Ectodermal cell (in vitro differentiated cells): ENCODE measurements at regions not wholly inside any gene's neighbourhood (a gene's known extent, or its start where the extent isn't known, plus 50 kb on each side); places are given as distances from the start of the nearest gene placed in this dataset.

Source experiments
- H3K27ac ChIP-seq: 2 replicates; pipeline ENCODE4 v1.7.0; 2013; ENCODE audit warnings: mild to moderate bottlenecking, low read depth, low read length; ENCODE audit not compliant: insufficient read depth, poor library complexity, severe bottlenecking
- H3K27me3 ChIP-seq: 2 replicates; pipeline ENCODE4 v1.7.0; 2013; ENCODE audit warnings: mild to moderate bottlenecking, low read length; ENCODE audit not compliant: insufficient read depth, control insufficient read depth, poor library complexity, severe bottlenecking
- H3K36me3 ChIP-seq: one replicate; pipeline ENCODE4 v1.7.0; 2013; ENCODE audit warnings: low read length; ENCODE audit not compliant: control insufficient read depth, insufficient read depth
- H3K4me1 ChIP-seq: one replicate; pipeline ENCODE4 v1.7.0; 2013; ENCODE audit warnings: low read length; ENCODE audit not compliant: control insufficient read depth, insufficient read depth
- H3K4me3 ChIP-seq: 2 replicates; pipeline ENCODE4 v1.7.0; 2013; ENCODE audit warnings: low read depth, low read length, control low read depth; ENCODE audit not compliant: insufficient read depth
- H3K9me3 ChIP-seq: 2 replicates; pipeline ENCODE4 v1.7.0; 2013; ENCODE audit warnings: mild to moderate bottlenecking, low read length, moderate library complexity; ENCODE audit not compliant: control insufficient read depth
- WGBS, 2 experiments: methylation state at CpG; one replicate each; pipeline ENCODE4 v1.1.7; 2013; ENCODE audit warnings: missing lambda C conversion rate in 2 of 2; 5-methylcytosine and 5-hydroxymethylcytosine counted together

DNA sequence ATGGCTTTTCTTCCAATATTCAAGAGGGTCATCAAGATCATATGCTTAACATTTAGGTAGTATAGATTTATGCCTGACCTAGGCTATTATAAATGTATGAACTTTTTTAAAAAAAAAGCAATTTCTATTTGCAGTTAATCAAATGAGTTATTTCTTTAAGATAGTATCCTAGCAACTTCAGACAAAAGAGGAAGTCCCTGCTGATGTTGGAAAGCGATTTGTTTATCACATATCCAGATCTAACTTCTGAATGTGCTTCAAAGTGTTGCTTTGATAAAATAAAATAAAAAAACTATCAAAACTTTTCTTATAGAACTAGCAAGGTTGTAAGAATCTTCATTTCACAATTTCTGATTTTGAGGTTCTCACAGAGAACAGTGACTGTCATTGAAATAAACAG is 401.9 kb upstream of the PHF14 start:
- Histone ChIP-seq H3K4me3 (no peak overlapping the region), H3K4me1 (no peaks in the 10 kb centered on the region), H3K27ac (no peak overlapping the region), H3K9me3 (no peaks in the 10 kb centered on the region), H3K36me3 (no peaks in the 10 kb centered on the region), H3K27me3 (no peaks in the 10 kb centered on the region)
- 100% methylated on average over 1 of the region's 1 CpG; no CpG with 5 or more reads in 1 of the 2 experiments for WGBS, 2 experiments

DNA sequence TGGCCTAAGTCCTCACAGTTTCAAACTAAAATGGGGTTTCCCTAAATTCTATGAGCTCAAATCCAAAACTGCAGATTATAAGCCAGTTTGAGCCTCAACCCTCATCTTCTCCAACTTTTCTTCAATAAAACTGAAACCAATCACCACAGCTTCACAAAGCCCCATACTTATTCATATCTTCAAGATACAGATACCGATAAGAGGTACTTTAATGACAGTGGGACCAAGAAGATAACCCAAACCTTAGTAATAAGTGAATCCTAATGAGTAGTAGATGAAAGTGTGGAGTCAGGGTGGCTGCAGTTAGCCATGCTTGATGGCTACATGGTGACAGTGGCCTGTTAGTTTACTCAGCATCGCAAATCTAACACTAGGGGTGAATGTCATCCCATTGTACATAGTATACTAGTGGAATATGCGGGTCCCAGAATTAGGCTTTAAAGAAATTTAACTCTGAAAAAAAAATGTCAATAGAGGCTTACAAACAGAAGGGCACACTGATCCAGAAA is 395.8 kb upstream of the PHF14 start:
- WGBS, 2 experiments = 94 to 100% methylated on average over 3 of the region's 3 CpGs
- Histone ChIP-seq H3K9me3 (no peaks in the 10 kb centered on the region), H3K27me3 (no peaks in the 10 kb centered on the region), H3K4me3 (no peak overlapping the region), H3K36me3 (no peaks in the 10 kb centered on the region), H3K27ac (no peak overlapping the region), H3K4me1 (no peaks in the 10 kb centered on the region)

DNA sequence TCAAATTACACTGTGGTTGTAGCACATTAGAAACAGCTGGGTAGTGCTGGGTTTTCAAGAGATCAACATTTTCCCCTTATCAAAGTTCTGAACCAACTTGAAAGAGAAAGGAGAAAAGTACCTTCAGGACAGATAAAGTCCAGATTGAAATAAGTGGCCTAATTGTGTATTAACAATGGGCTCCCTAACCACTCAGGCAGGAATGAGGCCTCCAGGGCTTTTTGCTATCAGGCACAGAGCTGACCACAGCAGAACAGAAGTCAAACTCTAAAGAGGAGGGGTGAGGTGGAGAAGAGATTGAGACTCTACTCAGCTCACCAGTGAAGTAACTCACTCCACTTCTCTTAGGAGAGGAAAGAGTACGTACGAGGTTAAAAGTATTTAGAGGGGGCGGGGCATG is 394.1 kb upstream of the PHF14 start:
- Histone ChIP-seq H3K4me1 (no peaks in the 10 kb centered on the region), H3K9me3 (no peaks in the 10 kb centered on the region), H3K36me3 (no peaks in the 10 kb centered on the region), H3K27ac (no peak overlapping the region), H3K27me3 (no peaks in the 10 kb centered on the region), H3K4me3 (no peak overlapping the region)
- 71 to 72% methylated on average over 3 of the region's 3 CpGs for WGBS, 2 experiments

DNA sequence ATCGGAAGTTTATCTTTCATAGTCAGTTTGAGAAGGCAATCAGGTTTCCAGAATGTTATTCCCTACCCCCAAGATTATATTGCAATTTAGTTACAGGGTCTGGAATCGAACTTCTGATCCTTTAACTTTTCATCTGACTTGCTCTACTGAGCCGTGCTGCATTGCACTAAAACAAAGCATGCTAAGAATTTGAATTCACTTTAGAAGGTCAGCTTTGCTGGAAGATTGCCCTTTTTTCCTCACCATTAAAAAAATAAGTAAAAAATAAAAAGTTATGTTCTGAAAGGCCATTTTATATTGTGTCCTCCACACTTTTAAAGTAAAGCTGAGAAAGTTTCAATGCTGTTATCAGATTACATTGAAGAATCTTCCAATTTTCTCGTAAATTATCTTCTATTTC is 388.8 kb upstream of the PHF14 start:
- WGBS, 2 experiments = 86 to 88% methylated on average over 3 to 4 of the region's 4 CpGs
- H3K27me3 ChIP-seq = no peaks in the 10 kb centered on the region
- no peak overlapping the region for H3K4me3 ChIP-seq
- H3K9me3 ChIP-seq = no peaks in the 10 kb centered on the region
- no peak overlapping the region for H3K27ac ChIP-seq
- H3K36me3 ChIP-seq = no peaks in the 10 kb centered on the region
- H3K4me1 ChIP-seq = no peaks in the 10 kb centered on the region

- Histone ChIP-seq H3K4me3 (no peak overlapping the region), H3K27me3 (no peaks in the 10 kb centered on the region), H3K4me1 (no peaks in the 10 kb centered on the region), H3K9me3 (no peaks in the 10 kb centered on the region), H3K36me3 (no peaks in the 10 kb centered on the region), H3K27ac (no peak overlapping the region)
- 100% methylated on average over 1 of the region's 1 CpG; no CpG with 5 or more reads in 1 of the 2 experiments for WGBS, 2 experiments
Observed at GRCh38 chr7:10588084-10588483, 385.6 kb upstream of the PHF14 start.

GRCh38 chr7:10592604-10593003 is 381.1 kb upstream of the PHF14 start:
- Histone ChIP-seq H3K27ac (no peak overlapping the region), H3K9me3 (no peaks in the 10 kb centered on the region), H3K4me1 (no peaks in the 10 kb centered on the region), H3K27me3 (no peaks in the 10 kb centered on the region), H3K36me3 (no peaks in the 10 kb centered on the region), H3K4me3 (no peak overlapping the region)
- 93% methylated on average over 2 of the region's 2 CpGs for WGBS, 2 experiments

DNA sequence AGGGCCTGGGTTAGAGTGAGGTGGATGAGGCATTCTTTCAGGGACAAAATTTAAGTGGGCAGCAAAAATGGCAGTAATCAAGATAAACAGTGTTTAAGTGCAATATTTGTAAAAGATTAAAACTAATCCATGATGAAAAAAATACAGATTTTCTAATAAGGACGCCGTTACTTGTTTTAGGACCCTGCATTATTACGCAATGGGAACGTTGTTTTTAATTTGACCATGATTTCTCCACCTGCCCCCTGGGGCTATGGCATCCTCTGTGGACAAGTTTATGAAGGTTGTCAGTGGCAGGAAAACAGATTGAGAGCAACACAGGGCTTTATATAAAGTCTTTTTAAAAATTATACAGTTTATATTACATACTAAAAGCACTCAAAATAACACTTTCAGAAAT is 380.6 kb upstream of the PHF14 start:
- Histone ChIP-seq H3K27ac (no peak overlapping the region), H3K4me3 (no peak overlapping the region), H3K9me3 (no peaks in the 10 kb centered on the region), H3K27me3 (no peaks in the 10 kb centered on the region), H3K4me1 (no peaks in the 10 kb centered on the region), H3K36me3 (no peaks in the 10 kb centered on the region)
- 92 to 95% methylated on average over 4 of the region's 4 CpGs for WGBS, 2 experiments

DNA sequence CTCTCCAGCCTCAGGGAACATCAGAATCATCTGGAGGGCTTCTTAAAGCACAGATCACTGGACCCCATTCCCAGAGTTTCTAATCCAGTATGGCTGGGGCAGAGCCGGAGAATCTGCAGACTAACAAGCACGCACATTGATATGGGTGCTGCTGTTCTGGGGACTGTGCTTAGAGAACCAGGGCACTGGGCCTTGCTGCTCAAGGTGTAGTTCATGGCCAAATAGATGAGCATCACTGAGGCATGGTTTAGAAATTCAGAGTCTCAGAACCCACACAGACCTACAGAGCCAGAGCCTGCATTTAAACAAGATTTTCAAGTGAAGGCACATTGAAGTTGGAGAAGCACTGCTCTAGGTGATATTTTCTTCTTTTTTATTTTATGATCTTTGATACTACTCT is 376.8 kb upstream of the PHF14 start:
- H3K27ac ChIP-seq = no peak overlapping the region
- 93 to 100% methylated on average over 2 of the region's 2 CpGs for WGBS, 2 experiments
- H3K36me3 ChIP-seq = no peaks in the 10 kb centered on the region

GRCh38 chr7:10604128-10604527 is 369.5 kb upstream of the PHF14 start:
- Histone ChIP-seq H3K27ac (no peak overlapping the region), H3K36me3 (no peaks in the 10 kb centered on the region), H3K4me1 (no peaks in the 10 kb centered on the region), H3K27me3 (no peaks in the 10 kb centered on the region), H3K4me3 (no peak overlapping the region), H3K9me3 (no peaks in the 10 kb centered on the region)

More for the DNA sequence above, 376.8 kb upstream of the PHF14 start:
- Histone ChIP-seq H3K4me3 (no peak overlapping the region), H3K9me3 (no peaks in the 10 kb centered on the region), H3K27me3 (no peaks in the 10 kb centered on the region), H3K4me1 (no peaks in the 10 kb centered on the region)

DNA sequence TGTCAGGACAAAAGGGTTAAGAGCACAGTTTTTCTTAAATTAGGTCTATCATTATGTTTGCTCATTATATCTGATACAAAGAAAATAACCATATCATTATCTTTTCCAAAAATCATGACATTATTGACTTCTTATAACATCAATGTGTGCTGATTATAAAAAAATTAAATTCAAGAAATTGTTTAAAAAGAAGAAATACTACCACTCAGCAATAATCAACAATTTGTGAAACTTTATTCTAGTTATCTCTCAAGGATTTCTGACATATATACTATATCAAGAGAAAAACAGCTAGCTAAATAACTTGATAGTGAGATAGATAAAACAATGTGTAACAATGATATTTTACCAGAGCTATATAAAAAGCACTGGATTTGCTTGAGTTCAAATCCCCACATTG is 360.7 kb upstream of the PHF14 start:
- no peak overlapping the region for H3K4me3 ChIP-seq
- no peaks in the 10 kb centered on the region for H3K4me1 ChIP-seq
- H3K27me3 ChIP-seq = no peaks in the 10 kb centered on the region
- H3K36me3 ChIP-seq = no peaks in the 10 kb centered on the region
- H3K9me3 ChIP-seq = no peaks in the 10 kb centered on the region
- no peak overlapping the region for H3K27ac ChIP-seq

DNA sequence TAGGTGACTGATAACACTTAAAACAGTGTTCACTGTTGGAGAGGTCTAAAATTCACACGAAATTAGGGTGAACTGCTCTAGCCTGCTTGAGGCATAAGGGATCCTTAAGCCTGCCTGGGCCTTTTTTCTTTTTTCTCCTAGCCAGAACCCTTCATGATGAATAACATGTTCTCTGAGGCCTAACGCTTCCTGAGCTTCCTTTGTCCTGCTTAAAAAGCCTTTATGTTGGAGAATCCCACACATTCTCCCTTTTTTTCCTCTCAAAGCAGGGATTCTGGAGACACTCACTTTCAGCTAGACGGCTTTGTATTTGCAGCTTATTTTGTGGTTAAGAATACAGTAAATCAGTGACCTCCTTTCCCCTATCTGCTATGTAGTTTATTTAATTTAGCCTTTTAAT is 354.7 kb upstream of the PHF14 start:
- H3K9me3 ChIP-seq = no peaks in the 10 kb centered on the region
- whole genome bisulfite sequencing, 2 experiments = 8 to 11% methylated on average over 2 of the region's 3 CpGs
- peak overlapping the region; percentile 71 for H3K27ac ChIP-seq
- H3K4me3 ChIP-seq = no peak overlapping the region
- H3K27me3 ChIP-seq = no peaks in the 10 kb centered on the region
- peaks cover 4% of the 10 kb centered on the region for H3K4me1 ChIP-seq
- no peaks in the 10 kb centered on the region for H3K36me3 ChIP-seq
